HG02588 (cell line): ENCODE measurements at regions not wholly inside any gene's neighbourhood (a gene's known extent, or its start where the extent isn't known, plus 50 kb on each side); places are given as distances from the start of the nearest gene placed in this dataset.

Experiments
- ATAC-seq: cut with Tn5 transposase; IDR thresholded peaks from one replicate; pipeline ENCODE4 v1.9.1; 2021; ENCODE audit warnings: mild to moderate bottlenecking, moderate library complexity; ENCODE audit not compliant: unreplicated experiment

- no peak for ATAC-seq
Measured at GRCh38 chr2:134109246-134109645, 144.6 kb upstream of the MGAT5 start.

GRCh38 chr2:134109725-134110124 is 144.1 kb upstream of the MGAT5 start:
- ATAC-seq = no peak

GRCh38 chr2:134110532-134110931 is 143.3 kb upstream of the MGAT5 start:
- no peak for ATAC-seq

GRCh38 chr2:134117676-134118075 is 136.2 kb upstream of the MGAT5 start:
- ATAC-seq = no peak

GRCh38 chr2:134118279-134119116 is 135.4 kb upstream of the MGAT5 start:
- peak; percentile 34 for ATAC-seq

GRCh38 chr2:134119117-134119712 is 134.7 kb upstream of the MGAT5 start:
- peak; percentile 4 for ATAC-seq

GRCh38 chr2:134119713-134120405 is 134.0 kb upstream of the MGAT5 start:
- peak; percentile 56 for ATAC-seq

- peak; percentile 3 for ATAC-seq
Measured at GRCh38 chr2:134120406-134120732, 133.5 kb upstream of the MGAT5 start.

- peak; percentile 53 for ATAC-seq
Measured at GRCh38 chr2:134120733-134121630, 132.9 kb upstream of the MGAT5 start.

- no peak for ATAC-seq
Measured at GRCh38 chr2:134122610-134123009, 131.3 kb upstream of the MGAT5 start.

- ATAC-seq = no peak
Measured at GRCh38 chr2:134123332-134123731, 130.5 kb upstream of the MGAT5 start.

GRCh38 chr2:134124047-134124753 is 129.7 kb upstream of the MGAT5 start:
- ATAC-seq = no peak

GRCh38 chr2:134127496-134127895 is 126.4 kb upstream of the MGAT5 start:
- ATAC-seq = peak; percentile 52

- ATAC-seq = no peak
Measured at GRCh38 chr2:134128746-134129145, 125.1 kb upstream of the MGAT5 start.

GRCh38 chr2:134129900-134130537 is 123.9 kb upstream of the MGAT5 start:
- ATAC-seq = no peak

GRCh38 chr2:134131681-134132489 is 122.0 kb upstream of the MGAT5 start:
- no peak for ATAC-seq

GRCh38 chr2:134132490-134132857 is 121.4 kb upstream of the MGAT5 start:
- no peak for ATAC-seq

- no peak for ATAC-seq
Measured at GRCh38 chr2:134133622-134134312, 120.1 kb upstream of the MGAT5 start.

- ATAC-seq = no peak
Measured at GRCh38 chr2:134134313-134134706, 119.6 kb upstream of the MGAT5 start.
